GM12875 (cell line): ENCODE measurements at regions not wholly inside any gene's neighbourhood (a gene's known extent, or its start where the extent isn't known, plus 50 kb on each side); places are given as distances from the start of the nearest gene placed in this dataset.

Experiments
- H3K4me3 ChIP-seq: one replicate; pipeline ENCODE4 v1.5.1; 2011; ENCODE audit warnings: low read depth, low read length, control low read depth
- CTCF ChIP-seq: IDR thresholded peaks from 2 replicates; pipeline ENCODE4 v1.5.1; 2011; ENCODE audit warnings: low read depth, mild to moderate bottlenecking, control low read depth, inconsistent platforms, low read length, moderate library complexity, borderline replicate concordance; ENCODE audit not compliant: insufficient read depth

GRCh38 chr4:100062921-100063320 is 112.8 kb upstream of the H2AZ1 start:
- no peak for TF ChIP-seq CTCF
- H3K4me3 ChIP-seq, result no peak overlapping the region

- TF ChIP-seq CTCF, result no peak
Measured at GRCh38 chr4:100061835-100062234, 111.8 kb upstream of the H2AZ1 start.

GRCh38 chr4:100060765-100061416 is 110.8 kb upstream of the H2AZ1 start:
- no peak for TF ChIP-seq CTCF
- H3K4me3 ChIP-seq, result no peak overlapping the region

More at GRCh38 chr4:100061835-100062234, 111.8 kb upstream of the H2AZ1 start:
- H3K4me3 ChIP-seq, result no peak overlapping the region

GRCh38 chr4:100059467-100059866 is 109.4 kb upstream of the H2AZ1 start:
- no peak overlapping the region for H3K4me3 ChIP-seq
- TF ChIP-seq CTCF, result no peak

DNA sequence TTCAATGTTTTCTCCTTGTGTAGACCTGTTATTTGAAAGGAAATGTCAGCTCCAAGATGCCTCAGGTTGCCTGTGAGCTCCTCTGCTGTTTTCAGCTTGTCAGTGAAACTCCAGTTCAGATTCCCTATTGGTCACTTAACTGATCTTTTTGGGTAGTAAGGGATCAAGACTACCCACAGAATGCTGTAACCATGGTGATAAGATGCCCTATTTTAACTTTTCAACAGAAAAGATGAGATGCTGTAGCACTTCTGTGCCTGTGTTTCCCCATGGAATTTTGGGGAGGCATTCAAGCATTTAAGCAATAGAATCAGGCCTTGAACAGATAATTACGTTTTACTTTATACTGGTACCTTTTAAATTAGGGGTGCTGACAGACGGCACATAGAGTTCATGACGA is 106.6 kb upstream of the H2AZ1 start:
- H3K4me3 ChIP-seq, result no peak overlapping the region
- no peak for TF ChIP-seq CTCF

GRCh38 chr4:100054071-100054470 is 104.0 kb upstream of the H2AZ1 start:
- H3K4me3 ChIP-seq, result no peak overlapping the region
- no peak for TF ChIP-seq CTCF

GRCh38 chr4:100049872-100050271 is 99.8 kb upstream of the H2AZ1 start:
- TF ChIP-seq CTCF, result no peak

More at GRCh38 chr4:100049872-100050271, 99.8 kb upstream of the H2AZ1 start:
- H3K4me3 ChIP-seq, result no peak overlapping the region
